Sigmoid colon (tissue), 6 donors: ENCODE measurements at regions not wholly inside any gene's neighbourhood (a gene's known extent, or its start where the extent isn't known, plus 50 kb on each side); places are given as distances from the start of the nearest gene placed in this dataset.
"Not testable (repeated sequence)": the region's sequence is repeated elsewhere in the genome, so short reads cannot be mapped to it uniquely, and the experiment has no call there.

ENCODE experiments used
- DNase-seq: peaks from one replicate; pipeline ENCODE4 v3.0.0-alpha.2; 2019
- H3K27ac ChIP-seq, 4 donors: fragments of 200-600 bp; sonication (generic); one replicate each; pipeline ENCODE4 v1.5.1; 2016 to 2019; ENCODE audit warnings: mild to moderate bottlenecking in 1 of 4
- H3K27me3 ChIP-seq, 3 donors: fragments of 200-600 bp; sonication (generic); one replicate each; pipeline ENCODE4 v1.5.1; 2019; ENCODE audit warnings: mild to moderate bottlenecking in 1 of 3
- H3K36me3 ChIP-seq, 4 donors: fragments of 200-600 bp; sonication (generic); one replicate each; pipeline ENCODE4 v1.5.1; 2016 to 2019
- H3K4me1 ChIP-seq, 4 donors: fragments of 200-600 bp; sonication (generic); one replicate each; pipeline ENCODE4 v1.5.1; 2017 to 2019
- H3K4me3 ChIP-seq, 4 donors: fragments of 200-600 bp; sonication (generic); one replicate each; pipeline ENCODE4 v1.5.1; 2017 to 2019; ENCODE audit warnings: mild to moderate bottlenecking in 2 of 4, moderate library complexity in 1 of 4
- H3K9me3 ChIP-seq, 4 donors: fragments of 200-600 bp in 3 of 4; sonication (generic) in 3 of 4; one replicate each; pipeline versions ENCODE4 v1.5.1 to v1.6.1; 2013 to 2019
- EP300 ChIP-seq, 4 donors: sonication (generic); formaldehyde crosslinking; IDR thresholded peaks; one replicate each; pipeline ENCODE4 v1.6.1; 2017; ENCODE audit warnings: antibody characterized with exemption in 4 of 4
- POLR2A ChIP-seq, 2 donors: fragments of 450-650 bp; IDR thresholded peaks; one replicate each; pipeline ENCODE4 v1.6.1; 2016; ENCODE audit warnings: antibody characterized with exemption in 2 of 2, mild to moderate bottlenecking in 2 of 2, moderate library complexity in 2 of 2
- POLR2AphosphoS5 ChIP-seq, 4 donors: sonication (generic); formaldehyde crosslinking; IDR thresholded peaks; one replicate each; pipeline ENCODE4 v1.6.1; 2017; ENCODE audit warnings: antibody characterized with exemption in 4 of 4
- WGBS, 2 donors: extraction: QIAGEN DNeasy Blood & Tissue Kit; methylation state at CpG; one replicate each; pipeline ENCODE4 v1.1.7; 2013; 5-methylcytosine and 5-hydroxymethylcytosine counted together
- intact Hi-C: fragments of 100-400 bp; cut with DNase I; formaldehyde crosslinking; loops from one replicate; pipeline ENCODE4 v1.15.1; 2023
- TF ChIP-seq, protein P1 (sequence below), 4 experiments: fragments of 450-650 bp in 3 of 4; fragments of 200-600 bp in 1 of 4; IDR thresholded peaks; one replicate each; pipeline ENCODE4 v1.5.1; 2016 to 2019; ENCODE audit warnings: antibody characterized with exemption in 4 of 4, mild to moderate bottlenecking in 3 of 4, moderate library complexity in 2 of 4
- donor health status: healthy with polysubstance abuse.
- donor health status: healthy.

DNA sequence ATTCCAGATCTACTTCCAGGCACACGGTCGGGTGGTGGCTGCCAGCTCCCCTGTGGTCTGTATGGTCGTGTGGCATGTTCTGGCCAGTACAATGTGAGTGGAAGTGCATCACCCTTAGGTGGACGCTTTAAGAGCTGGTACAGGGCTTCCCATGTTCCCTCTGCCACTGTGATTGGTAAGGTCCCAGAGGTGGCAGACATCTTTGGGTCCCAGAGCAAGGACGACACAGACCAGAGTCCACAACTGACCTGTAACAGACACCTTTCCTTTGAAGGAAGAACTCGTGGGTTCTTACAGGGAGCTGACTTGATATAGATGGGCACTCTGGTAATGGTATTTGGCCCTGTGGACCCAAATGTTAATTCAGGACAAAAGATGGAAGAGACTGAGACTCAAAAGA, 90.0 kb upstream of the GDNF start:
- TF ChIP-seq, protein P1, sequence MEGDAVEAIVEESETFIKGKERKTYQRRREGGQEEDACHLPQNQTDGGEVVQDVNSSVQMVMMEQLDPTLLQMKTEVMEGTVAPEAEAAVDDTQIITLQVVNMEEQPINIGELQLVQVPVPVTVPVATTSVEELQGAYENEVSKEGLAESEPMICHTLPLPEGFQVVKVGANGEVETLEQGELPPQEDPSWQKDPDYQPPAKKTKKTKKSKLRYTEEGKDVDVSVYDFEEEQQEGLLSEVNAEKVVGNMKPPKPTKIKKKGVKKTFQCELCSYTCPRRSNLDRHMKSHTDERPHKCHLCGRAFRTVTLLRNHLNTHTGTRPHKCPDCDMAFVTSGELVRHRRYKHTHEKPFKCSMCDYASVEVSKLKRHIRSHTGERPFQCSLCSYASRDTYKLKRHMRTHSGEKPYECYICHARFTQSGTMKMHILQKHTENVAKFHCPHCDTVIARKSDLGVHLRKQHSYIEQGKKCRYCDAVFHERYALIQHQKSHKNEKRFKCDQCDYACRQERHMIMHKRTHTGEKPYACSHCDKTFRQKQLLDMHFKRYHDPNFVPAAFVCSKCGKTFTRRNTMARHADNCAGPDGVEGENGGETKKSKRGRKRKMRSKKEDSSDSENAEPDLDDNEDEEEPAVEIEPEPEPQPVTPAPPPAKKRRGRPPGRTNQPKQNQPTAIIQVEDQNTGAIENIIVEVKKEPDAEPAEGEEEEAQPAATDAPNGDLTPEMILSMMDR (IDR thresholded peaks at IDR 0.05), result no peak
- TF ChIP-seq POLR2A (IDR thresholded peaks at IDR 0.05) (no peak), EP300 (IDR thresholded peaks at IDR 0.05) (no peak), POLR2AphosphoS5 (IDR thresholded peaks at IDR 0.05) (no peak)
- no peaks in the 10 kb centered on the region for H3K4me1 ChIP-seq
- H3K27me3 ChIP-seq, result no peaks in the 10 kb centered on the region
- no peaks in the 10 kb centered on the region for H3K36me3 ChIP-seq
- intact Hi-C loops, result no loop called here
- no peak for DNase-seq
- no peak overlapping the region for H3K4me3 ChIP-seq
- H3K27ac ChIP-seq, result no peak overlapping the region
- H3K9me3 ChIP-seq, result no peaks in the 10 kb centered on the region
- 83 to 85% methylated on average over 6 of the region's 6 CpGs for WGBS, 2 donors

DNA sequence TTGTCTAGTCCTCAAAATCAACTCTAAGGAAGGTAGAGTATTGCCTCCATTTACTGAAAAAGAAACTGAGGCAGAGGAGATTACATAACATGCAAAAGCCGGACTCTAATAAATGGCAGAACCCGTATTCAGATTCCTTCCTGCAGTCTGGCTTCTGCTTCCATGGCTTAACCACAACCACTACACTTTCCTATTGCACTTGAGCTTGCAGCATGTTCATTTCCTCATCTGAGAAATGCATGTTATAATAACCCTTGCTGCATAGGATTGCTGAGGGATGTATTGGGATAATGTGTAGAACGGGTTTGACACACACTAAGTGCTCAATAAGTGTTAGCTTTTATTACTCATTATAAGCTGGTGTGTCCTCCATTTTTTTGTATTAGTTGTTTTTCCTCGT, 87.9 kb upstream of the GDNF start:
- H3K27me3 ChIP-seq, DNase-seq, H3K4me3 ChIP-seq, H3K36me3 ChIP-seq, H3K9me3 ChIP-seq, H3K27ac ChIP-seq, intact Hi-C loops, H3K4me1 ChIP-seq: not testable (repeated sequence)
- WGBS, 2 donors, result 69 to 81% methylated on average over 2 of the region's 4 CpGs

DNA sequence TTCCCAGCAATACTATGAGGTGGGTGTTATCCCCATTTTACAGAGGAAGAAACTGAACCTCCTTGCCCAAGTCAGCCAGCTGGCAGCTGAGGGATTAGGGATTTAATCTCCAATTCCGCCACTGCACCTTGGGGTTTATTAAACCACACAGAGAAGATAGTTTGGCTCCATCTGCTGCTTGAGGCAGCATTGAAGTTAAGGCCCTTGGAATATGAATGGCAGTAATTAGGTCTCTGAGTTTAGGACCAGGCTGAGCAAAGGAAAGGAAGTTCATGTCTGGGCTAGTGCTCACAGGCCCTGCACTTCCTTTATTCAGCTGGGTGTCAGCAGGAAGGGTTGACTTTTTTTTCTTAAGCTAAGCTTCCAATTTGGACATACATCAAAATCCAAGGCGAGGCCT, 86.9 kb upstream of the GDNF start:
- no peak for TF ChIP-seq POLR2AphosphoS5 (IDR thresholded peaks at IDR 0.05)
- TF ChIP-seq, protein P1 (IDR thresholded peaks at IDR 0.05), result no peak
- no peak for TF ChIP-seq EP300 (IDR thresholded peaks at IDR 0.05)
- TF ChIP-seq POLR2A (IDR thresholded peaks at IDR 0.05), result no peak
- H3K36me3 ChIP-seq, result no peaks in the 10 kb centered on the region
- intact Hi-C loops, result no loop called here
- no peak overlapping the region for H3K27ac ChIP-seq
- no peaks in the 10 kb centered on the region for H3K4me1 ChIP-seq
- no peaks in the 10 kb centered on the region for H3K27me3 ChIP-seq
- H3K9me3 ChIP-seq, result no peaks in the 10 kb centered on the region
- DNase-seq, result no peak
- no peak overlapping the region for H3K4me3 ChIP-seq
- 84 to 88% methylated on average over 2 of the region's 2 CpGs for WGBS, 2 donors

DNA sequence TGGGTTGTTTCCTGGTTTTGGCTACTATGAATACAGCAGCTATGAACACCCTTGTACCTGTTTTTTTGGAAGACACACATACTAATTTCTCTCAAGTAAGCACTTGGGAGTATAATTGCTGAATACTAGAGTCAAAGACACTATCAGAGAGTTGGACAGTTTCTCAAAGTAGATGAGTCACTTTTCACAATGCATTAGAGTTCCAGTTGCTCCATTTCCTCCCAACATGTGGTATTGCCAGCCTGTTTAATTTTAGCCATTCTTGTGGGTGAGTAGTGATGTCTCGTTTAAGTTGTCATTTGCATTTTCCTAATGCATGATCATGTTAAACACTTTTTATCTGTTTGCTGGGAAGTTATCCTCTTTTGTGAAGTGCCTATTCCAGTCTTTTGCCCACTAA, 81.6 kb upstream of the GDNF start:
- TF ChIP-seq POLR2A (IDR thresholded peaks at IDR 0.05), result no peak
- TF ChIP-seq EP300 (IDR thresholded peaks at IDR 0.05), result no peak
- TF ChIP-seq, protein P1 (IDR thresholded peaks at IDR 0.05), result no peak
- no peak for TF ChIP-seq POLR2AphosphoS5 (IDR thresholded peaks at IDR 0.05)
- WGBS, 2 donors, result 87 to 90% methylated on average over 1 of the region's 1 CpG
- intact Hi-C loops, result no loop called here
- no peak overlapping the region for H3K27ac ChIP-seq
- no peaks in the 10 kb centered on the region for H3K27me3 ChIP-seq
- no peaks in the 10 kb centered on the region for H3K36me3 ChIP-seq
- H3K4me3 ChIP-seq, result no peak overlapping the region
- no peaks in the 10 kb centered on the region for H3K9me3 ChIP-seq
- peaks cover 0 to 4% (median 0%) of the 10 kb centered on the region in 4 donors for H3K4me1 ChIP-seq
- DNase-seq, result no peak

DNA sequence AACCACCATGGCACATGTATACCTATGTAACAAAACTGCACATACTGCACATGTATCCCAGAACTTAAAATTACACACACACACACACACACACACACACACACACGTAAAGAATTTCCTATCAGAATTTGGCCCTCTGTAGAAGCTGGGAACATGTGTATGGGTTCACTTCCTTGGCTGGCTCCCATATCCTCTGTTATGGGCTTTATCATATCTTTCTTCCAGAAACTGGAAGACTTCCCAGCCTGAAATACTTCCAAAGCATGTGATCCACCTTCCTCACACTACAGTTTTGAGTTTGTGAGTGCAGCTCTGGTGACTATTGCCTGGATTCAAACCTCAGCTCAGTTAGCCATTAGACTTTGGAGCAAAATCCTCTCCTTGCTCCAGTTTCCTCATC, 78.6 kb upstream of the GDNF start:
- intact Hi-C loops, result no loop called here
- Histone ChIP-seq H3K4me1 (peaks cover 0 to 4% (median 0%) of the 10 kb centered on the region in 4 donors), H3K27ac (no peak overlapping the region), H3K36me3 (no peaks in the 10 kb centered on the region), H3K27me3 (no peaks in the 10 kb centered on the region), H3K4me3 (no peak overlapping the region), H3K9me3 (no peaks in the 10 kb centered on the region)
- DNase-seq, result no peak
- TF ChIP-seq, protein P1 (IDR thresholded peaks at IDR 0.05), result no peak
- 66 to 68% methylated on average over 1 of the region's 1 CpG for WGBS, 2 donors
